ENCODE measurements at regions not wholly inside any gene's neighbourhood (a gene's known extent, or its start where the extent isn't known, plus 50 kb on each side); places are given as distances from the start of the nearest gene placed in this dataset.

DNA sequence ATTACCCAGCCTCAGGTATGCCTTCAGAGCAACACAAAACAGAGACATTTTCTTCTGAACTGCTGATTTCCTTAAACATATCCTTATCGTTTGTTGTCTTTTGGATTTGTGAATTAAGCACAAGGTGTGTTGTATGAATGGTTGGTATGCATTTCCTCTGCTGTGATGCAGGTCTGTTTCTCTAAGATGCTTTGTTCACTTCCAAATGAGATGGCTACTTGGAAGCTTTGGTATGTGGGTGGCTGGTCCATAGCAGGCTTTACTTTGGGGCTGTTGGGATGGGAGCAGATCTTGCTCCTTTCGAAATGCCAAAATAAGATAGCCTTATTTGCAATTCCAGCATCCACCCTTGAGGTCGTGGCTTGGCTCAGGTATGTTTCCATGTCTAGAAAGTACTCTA is 257.2 kb downstream of the INSIG2 start:
- H3K4me3 ChIP-seq (ENCODE audit: low read depth in 2 of 2, low read length in 1 of 2): no peak overlapping the region
- no peaks in the 10 kb centered on the region for H4K20me1 ChIP-seq (ENCODE audit: insufficient read depth)
- H3K36me3 ChIP-seq (replicated peaks in 1 of 2; ENCODE audit: control insufficient read depth in 1 of 2, insufficient read depth in 2 of 2, low read length in 1 of 2): no peaks in the 10 kb centered on the region
- H3K9me3 ChIP-seq: no peaks in the 10 kb centered on the region
- DNase-seq: no peak
- no peak for TF ChIP-seq CHD2 (IDR thresholded peaks at IDR 0.05; ENCODE audit: low read length, partially characterized antibody)
- TF ChIP-seq TAF1 (IDR thresholded peaks at IDR 0.05; ENCODE audit: borderline replicate concordance, low read depth, low read length): no peak
- TF ChIP-seq MEF2A (IDR thresholded peaks at IDR 0.05; ENCODE audit: borderline replicate concordance, low read depth): no peak
- no peak for TF ChIP-seq ELF1 (IDR thresholded peaks at IDR 0.05)
- TF ChIP-seq, protein P1, sequence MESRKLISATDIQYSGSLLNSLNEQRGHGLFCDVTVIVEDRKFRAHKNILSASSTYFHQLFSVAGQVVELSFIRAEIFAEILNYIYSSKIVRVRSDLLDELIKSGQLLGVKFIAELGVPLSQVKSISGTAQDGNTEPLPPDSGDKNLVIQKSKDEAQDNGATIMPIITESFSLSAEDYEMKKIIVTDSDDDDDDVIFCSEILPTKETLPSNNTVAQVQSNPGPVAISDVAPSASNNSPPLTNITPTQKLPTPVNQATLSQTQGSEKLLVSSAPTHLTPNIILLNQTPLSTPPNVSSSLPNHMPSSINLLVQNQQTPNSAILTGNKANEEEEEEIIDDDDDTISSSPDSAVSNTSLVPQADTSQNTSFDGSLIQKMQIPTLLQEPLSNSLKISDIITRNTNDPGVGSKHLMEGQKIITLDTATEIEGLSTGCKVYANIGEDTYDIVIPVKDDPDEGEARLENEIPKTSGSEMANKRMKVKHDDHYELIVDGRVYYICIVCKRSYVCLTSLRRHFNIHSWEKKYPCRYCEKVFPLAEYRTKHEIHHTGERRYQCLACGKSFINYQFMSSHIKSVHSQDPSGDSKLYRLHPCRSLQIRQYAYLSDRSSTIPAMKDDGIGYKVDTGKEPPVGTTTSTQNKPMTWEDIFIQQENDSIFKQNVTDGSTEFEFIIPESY (IDR thresholded peaks at IDR 0.05; ENCODE audit: borderline replicate concordance, low read depth): no peak
- TF ChIP-seq FOXJ3 (CRISPR knock-in tag; IDR thresholded peaks at IDR 0.05): no peak
- no peak for TF ChIP-seq RAD21 (IDR thresholded peaks at IDR 0.05; ENCODE audit: low read length)
- TF ChIP-seq RXRA (IDR thresholded peaks at IDR 0.05; ENCODE audit: borderline replicate concordance, low read depth): no peak
- TF ChIP-seq, protein P2, sequence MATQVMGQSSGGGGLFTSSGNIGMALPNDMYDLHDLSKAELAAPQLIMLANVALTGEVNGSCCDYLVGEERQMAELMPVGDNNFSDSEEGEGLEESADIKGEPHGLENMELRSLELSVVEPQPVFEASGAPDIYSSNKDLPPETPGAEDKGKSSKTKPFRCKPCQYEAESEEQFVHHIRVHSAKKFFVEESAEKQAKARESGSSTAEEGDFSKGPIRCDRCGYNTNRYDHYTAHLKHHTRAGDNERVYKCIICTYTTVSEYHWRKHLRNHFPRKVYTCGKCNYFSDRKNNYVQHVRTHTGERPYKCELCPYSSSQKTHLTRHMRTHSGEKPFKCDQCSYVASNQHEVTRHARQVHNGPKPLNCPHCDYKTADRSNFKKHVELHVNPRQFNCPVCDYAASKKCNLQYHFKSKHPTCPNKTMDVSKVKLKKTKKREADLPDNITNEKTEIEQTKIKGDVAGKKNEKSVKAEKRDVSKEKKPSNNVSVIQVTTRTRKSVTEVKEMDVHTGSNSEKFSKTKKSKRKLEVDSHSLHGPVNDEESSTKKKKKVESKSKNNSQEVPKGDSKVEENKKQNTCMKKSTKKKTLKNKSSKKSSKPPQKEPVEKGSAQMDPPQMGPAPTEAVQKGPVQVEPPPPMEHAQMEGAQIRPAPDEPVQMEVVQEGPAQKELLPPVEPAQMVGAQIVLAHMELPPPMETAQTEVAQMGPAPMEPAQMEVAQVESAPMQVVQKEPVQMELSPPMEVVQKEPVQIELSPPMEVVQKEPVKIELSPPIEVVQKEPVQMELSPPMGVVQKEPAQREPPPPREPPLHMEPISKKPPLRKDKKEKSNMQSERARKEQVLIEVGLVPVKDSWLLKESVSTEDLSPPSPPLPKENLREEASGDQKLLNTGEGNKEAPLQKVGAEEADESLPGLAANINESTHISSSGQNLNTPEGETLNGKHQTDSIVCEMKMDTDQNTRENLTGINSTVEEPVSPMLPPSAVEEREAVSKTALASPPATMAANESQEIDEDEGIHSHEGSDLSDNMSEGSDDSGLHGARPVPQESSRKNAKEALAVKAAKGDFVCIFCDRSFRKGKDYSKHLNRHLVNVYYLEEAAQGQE (IDR thresholded peaks at IDR 0.05; ENCODE audit: low read depth, low read length): no peak
- TF ChIP-seq TEAD4 (IDR thresholded peaks at IDR 0.05; ENCODE audit: borderline replicate concordance, insufficient read depth): no peak
- TF ChIP-seq GATA2 (CRISPR knock-in tag; IDR thresholded peaks at IDR 0.05): no peak
- no peak for TF ChIP-seq NRF1 (IDR thresholded peaks at IDR 0.05; ENCODE audit: low read depth, low read length)
- TF ChIP-seq, protein P3, sequence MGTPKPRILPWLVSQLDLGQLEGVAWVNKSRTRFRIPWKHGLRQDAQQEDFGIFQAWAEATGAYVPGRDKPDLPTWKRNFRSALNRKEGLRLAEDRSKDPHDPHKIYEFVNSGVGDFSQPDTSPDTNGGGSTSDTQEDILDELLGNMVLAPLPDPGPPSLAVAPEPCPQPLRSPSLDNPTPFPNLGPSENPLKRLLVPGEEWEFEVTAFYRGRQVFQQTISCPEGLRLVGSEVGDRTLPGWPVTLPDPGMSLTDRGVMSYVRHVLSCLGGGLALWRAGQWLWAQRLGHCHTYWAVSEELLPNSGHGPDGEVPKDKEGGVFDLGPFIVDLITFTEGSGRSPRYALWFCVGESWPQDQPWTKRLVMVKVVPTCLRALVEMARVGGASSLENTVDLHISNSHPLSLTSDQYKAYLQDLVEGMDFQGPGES (IDR thresholded peaks at IDR 0.05; ENCODE audit: low read depth, low read length): no peak
- no peak for TF ChIP-seq GABPA (IDR thresholded peaks at IDR 0.05; ENCODE audit: low read depth)
- TF ChIP-seq, protein P4, sequence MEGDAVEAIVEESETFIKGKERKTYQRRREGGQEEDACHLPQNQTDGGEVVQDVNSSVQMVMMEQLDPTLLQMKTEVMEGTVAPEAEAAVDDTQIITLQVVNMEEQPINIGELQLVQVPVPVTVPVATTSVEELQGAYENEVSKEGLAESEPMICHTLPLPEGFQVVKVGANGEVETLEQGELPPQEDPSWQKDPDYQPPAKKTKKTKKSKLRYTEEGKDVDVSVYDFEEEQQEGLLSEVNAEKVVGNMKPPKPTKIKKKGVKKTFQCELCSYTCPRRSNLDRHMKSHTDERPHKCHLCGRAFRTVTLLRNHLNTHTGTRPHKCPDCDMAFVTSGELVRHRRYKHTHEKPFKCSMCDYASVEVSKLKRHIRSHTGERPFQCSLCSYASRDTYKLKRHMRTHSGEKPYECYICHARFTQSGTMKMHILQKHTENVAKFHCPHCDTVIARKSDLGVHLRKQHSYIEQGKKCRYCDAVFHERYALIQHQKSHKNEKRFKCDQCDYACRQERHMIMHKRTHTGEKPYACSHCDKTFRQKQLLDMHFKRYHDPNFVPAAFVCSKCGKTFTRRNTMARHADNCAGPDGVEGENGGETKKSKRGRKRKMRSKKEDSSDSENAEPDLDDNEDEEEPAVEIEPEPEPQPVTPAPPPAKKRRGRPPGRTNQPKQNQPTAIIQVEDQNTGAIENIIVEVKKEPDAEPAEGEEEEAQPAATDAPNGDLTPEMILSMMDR (IDR thresholded peaks at IDR 0.05): no peak
- H3F3A ChIP-seq (replicated peaks; ENCODE audit: insufficient read depth): no peaks in the 10 kb centered on the region
- no peaks in the 10 kb centered on the region for H3K4me1 ChIP-seq (ENCODE audit: control insufficient read depth in 1 of 2, insufficient read depth in 2 of 2, low read depth in 1 of 2, low read length in 1 of 2)
- H3K27me3 ChIP-seq (ENCODE audit: insufficient read depth): no peaks in the 10 kb centered on the region; the same call in 1 of the 2 replicates
- CTCF ChIA-PET: no interaction called here
- POLR2A ChIA-PET: no interaction called here
- WGBS (ENCODE audit: low lambda C conversion rate): 6% methylated on average over 3 of the region's 3 CpGs
- no peak overlapping the region for H2AFZ ChIP-seq (ENCODE audit: low read depth)
- no peak overlapping the region for H3K9ac ChIP-seq
- H3K79me2 ChIP-seq (ENCODE audit: insufficient read depth): no peaks in the 10 kb centered on the region
- no peak overlapping the region for H3K4me2 ChIP-seq
- H3K9me2 ChIP-seq: no peaks in the 10 kb centered on the region
- H3K27ac ChIP-seq (ENCODE audit: low read depth in 2 of 2, low read length in 1 of 2): no peak overlapping the region
